GM23338 (cell line): ENCODE measurements at regions not wholly inside any gene's neighbourhood (a gene's known extent, or its start where the extent isn't known, plus 50 kb on each side); places are given as distances from the start of the nearest gene placed in this dataset.

Experiments used
- ATAC-seq: fragments of 200-7000 bp; cut with Tn5 transposase; 3 replicates; pipeline ENCODE4 v1.9.1; 2020
- DNase-seq: peaks from one replicate; pipeline ENCODE4 v3.0.0-alpha.2; 2015; ENCODE audit warnings: low spot score
- H2AFZ ChIP-seq: fragments of 200-600 bp; sonication (generic); 2 replicates; pipeline ENCODE4 v1.8.0; 2016; ENCODE audit warnings: antibody characterized with exemption, mild to moderate bottlenecking, moderate library complexity
- H3F3A ChIP-seq: fragments of 200-600 bp; sonication (generic); replicated peaks from 2 replicates; pipeline ENCODE4 v1.8.0; 2017; ENCODE audit warnings: antibody characterized with exemption, mixed run types, low read depth
- H3K27ac ChIP-seq: fragments of 200-600 bp; sonication (generic); 2 replicates; pipeline ENCODE4 v1.6.1; 2016; ENCODE audit warnings: low read depth
- H3K27me3 ChIP-seq: fragments of 200-600 bp; sonication (generic); 2 replicates; pipeline ENCODE4 v1.8.0; 2016; ENCODE audit warnings: mild to moderate bottlenecking, mixed run types, moderate library complexity; ENCODE audit not compliant: insufficient read depth
- H3K36me3 ChIP-seq: fragments of 200-600 bp; sonication (generic); 2 replicates; pipeline ENCODE4 v1.8.0; 2016; ENCODE audit warnings: mild to moderate bottlenecking; ENCODE audit not compliant: insufficient read depth
- H3K4me1 ChIP-seq: fragments of 200-600 bp; sonication (generic); 2 replicates; pipeline ENCODE4 v1.8.0; 2016; ENCODE audit warnings: mild to moderate bottlenecking, moderate library complexity; ENCODE audit not compliant: insufficient read depth
- H3K4me2 ChIP-seq: fragments of 200-600 bp; sonication (generic); 2 replicates; pipeline ENCODE4 v1.7.1; 2017; ENCODE audit warnings: mixed run types
- H3K4me3 ChIP-seq: fragments of 200-600 bp; sonication (generic); 2 replicates; pipeline ENCODE4 v1.6.1; 2016; ENCODE audit warnings: mixed run types
- H3K79me2 ChIP-seq: fragments of 200-600 bp; sonication (generic); replicated peaks from 2 replicates; pipeline ENCODE4 v1.8.0; 2017; ENCODE audit warnings: mild to moderate bottlenecking; ENCODE audit not compliant: insufficient read depth
- H3K9me2 ChIP-seq: fragments of 200-600 bp; sonication (generic); 2 replicates; pipeline ENCODE4 v1.8.0; 2017; ENCODE audit not compliant: insufficient read depth
- H4K20me1 ChIP-seq: fragments of 200-600 bp; sonication (generic); replicated peaks from 2 replicates; pipeline ENCODE4 v1.8.0; 2017; ENCODE audit warnings: mild to moderate bottlenecking; ENCODE audit not compliant: insufficient read depth
- H3K27ac Mint-ChIP-seq: 2 replicates; pipeline ENCODE4 v1.8.0; 2020; ENCODE audit warnings: inconsistent platforms, mild to moderate bottlenecking, moderate library complexity, mixed read lengths
- H3K27me3 Mint-ChIP-seq: 3 replicates; pipeline ENCODE4 v1.8.0; 2022; ENCODE audit warnings: low read depth, mild to moderate bottlenecking, moderate library complexity, mixed read lengths, inconsistent platforms; ENCODE audit not compliant: insufficient read depth, poor library complexity
- H3K36me3 Mint-ChIP-seq: 3 replicates; pipeline ENCODE4 v1.8.0; 2021; ENCODE audit warnings: low read depth, mild to moderate bottlenecking, inconsistent platforms, moderate library complexity, mixed read lengths
- H3K4me1 Mint-ChIP-seq: 3 replicates; pipeline ENCODE4 v1.8.0; 2020; ENCODE audit warnings: mild to moderate bottlenecking, inconsistent platforms, mixed read lengths
- H3K4me3 Mint-ChIP-seq: 3 replicates; pipeline ENCODE4 v1.8.0; 2021; ENCODE audit warnings: moderate library complexity, mild to moderate bottlenecking, inconsistent platforms, mixed read lengths
- H3K9me3 Mint-ChIP-seq: 3 replicates; pipeline ENCODE4 v1.8.0; 2020; ENCODE audit warnings: moderate library complexity, mild to moderate bottlenecking, inconsistent platforms, mixed read lengths
- CREB1 ChIP-seq: fragments of 250-450 bp; sonication (Bioruptor Pico); IDR thresholded peaks from 2 replicates; pipeline ENCODE4 v1.5.0; 2020; ENCODE audit warnings: low read depth, mild to moderate bottlenecking, moderate library complexity
- EZH2phosphoT487 ChIP-seq: fragments of 200-600 bp; sonication (generic); IDR thresholded peaks from one replicate; pipeline ENCODE4 v1.8.1; 2018; ENCODE audit warnings: antibody characterized with exemption; ENCODE audit not compliant: unreplicated experiment
- STAT1 ChIP-seq: IDR thresholded peaks from one replicate; pipeline ENCODE4 v1.6.1; 2016; ENCODE audit warnings: antibody characterized with exemption; ENCODE audit not compliant: unreplicated experiment
- ZNF114 ChIP-seq: fragments of 250-450 bp; sonication (Bioruptor Pico); IDR thresholded peaks from 2 replicates; pipeline ENCODE4 v1.5.0; 2020; ENCODE audit warnings: mild to moderate bottlenecking, moderate library complexity
- ZNF331 ChIP-seq: fragments of 250-450 bp; sonication (Bioruptor Pico); IDR thresholded peaks from 2 replicates; pipeline ENCODE4 v1.5.0; 2020; ENCODE audit warnings: low read depth, mild to moderate bottlenecking, moderate library complexity
- TF ChIP-seq, protein P1 (sequence below): fragments of 250-450 bp; sonication (Bioruptor Pico); IDR thresholded peaks from 2 replicates; pipeline ENCODE4 v1.5.0; 2020; ENCODE audit warnings: mild to moderate bottlenecking, moderate library complexity
- TF ChIP-seq, protein P2 (sequence below), 2 experiments: fragments of 200-600 bp in 1 of 2; sonication (generic) in 1 of 2; conservative IDR thresholded peaks; 2 replicates each; pipeline versions ENCODE4 v1.5.1 to v1.6.1; 2016 to 2017; ENCODE audit warnings: antibody characterized with exemption in 2 of 2, low read depth in 2 of 2, mild to moderate bottlenecking in 2 of 2, moderate library complexity in 1 of 2

DNA sequence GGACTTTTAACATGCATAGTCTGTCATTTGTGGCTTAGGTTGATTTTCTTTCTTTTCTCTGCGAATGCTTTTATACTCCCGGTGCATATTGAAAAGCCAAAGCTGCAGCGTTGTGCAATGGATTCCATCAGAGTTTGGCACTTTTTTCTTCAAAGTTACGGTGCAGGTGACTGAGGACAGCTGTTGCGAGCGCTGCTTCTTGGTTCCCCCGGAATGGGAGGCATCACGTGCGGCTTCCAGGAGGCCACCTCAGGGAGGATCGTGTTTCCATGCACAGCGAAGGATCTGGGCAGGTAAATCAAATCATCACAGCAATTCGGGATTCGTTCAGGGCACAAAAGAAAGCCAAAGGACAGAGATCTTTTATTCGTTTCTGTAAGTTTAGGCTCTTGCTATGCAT, 109.6 kb upstream of the ALKAL2 start:
- H3K4me1 Mint-ChIP-seq: peaks cover 14% of the 10 kb centered on the region
- no peak for TF ChIP-seq ZNF331 (CRISPR knock-in tag)
- no peak for TF ChIP-seq EZH2phosphoT487
- TF ChIP-seq ZNF114 (CRISPR knock-in tag): no peak
- TF ChIP-seq, protein P1, sequence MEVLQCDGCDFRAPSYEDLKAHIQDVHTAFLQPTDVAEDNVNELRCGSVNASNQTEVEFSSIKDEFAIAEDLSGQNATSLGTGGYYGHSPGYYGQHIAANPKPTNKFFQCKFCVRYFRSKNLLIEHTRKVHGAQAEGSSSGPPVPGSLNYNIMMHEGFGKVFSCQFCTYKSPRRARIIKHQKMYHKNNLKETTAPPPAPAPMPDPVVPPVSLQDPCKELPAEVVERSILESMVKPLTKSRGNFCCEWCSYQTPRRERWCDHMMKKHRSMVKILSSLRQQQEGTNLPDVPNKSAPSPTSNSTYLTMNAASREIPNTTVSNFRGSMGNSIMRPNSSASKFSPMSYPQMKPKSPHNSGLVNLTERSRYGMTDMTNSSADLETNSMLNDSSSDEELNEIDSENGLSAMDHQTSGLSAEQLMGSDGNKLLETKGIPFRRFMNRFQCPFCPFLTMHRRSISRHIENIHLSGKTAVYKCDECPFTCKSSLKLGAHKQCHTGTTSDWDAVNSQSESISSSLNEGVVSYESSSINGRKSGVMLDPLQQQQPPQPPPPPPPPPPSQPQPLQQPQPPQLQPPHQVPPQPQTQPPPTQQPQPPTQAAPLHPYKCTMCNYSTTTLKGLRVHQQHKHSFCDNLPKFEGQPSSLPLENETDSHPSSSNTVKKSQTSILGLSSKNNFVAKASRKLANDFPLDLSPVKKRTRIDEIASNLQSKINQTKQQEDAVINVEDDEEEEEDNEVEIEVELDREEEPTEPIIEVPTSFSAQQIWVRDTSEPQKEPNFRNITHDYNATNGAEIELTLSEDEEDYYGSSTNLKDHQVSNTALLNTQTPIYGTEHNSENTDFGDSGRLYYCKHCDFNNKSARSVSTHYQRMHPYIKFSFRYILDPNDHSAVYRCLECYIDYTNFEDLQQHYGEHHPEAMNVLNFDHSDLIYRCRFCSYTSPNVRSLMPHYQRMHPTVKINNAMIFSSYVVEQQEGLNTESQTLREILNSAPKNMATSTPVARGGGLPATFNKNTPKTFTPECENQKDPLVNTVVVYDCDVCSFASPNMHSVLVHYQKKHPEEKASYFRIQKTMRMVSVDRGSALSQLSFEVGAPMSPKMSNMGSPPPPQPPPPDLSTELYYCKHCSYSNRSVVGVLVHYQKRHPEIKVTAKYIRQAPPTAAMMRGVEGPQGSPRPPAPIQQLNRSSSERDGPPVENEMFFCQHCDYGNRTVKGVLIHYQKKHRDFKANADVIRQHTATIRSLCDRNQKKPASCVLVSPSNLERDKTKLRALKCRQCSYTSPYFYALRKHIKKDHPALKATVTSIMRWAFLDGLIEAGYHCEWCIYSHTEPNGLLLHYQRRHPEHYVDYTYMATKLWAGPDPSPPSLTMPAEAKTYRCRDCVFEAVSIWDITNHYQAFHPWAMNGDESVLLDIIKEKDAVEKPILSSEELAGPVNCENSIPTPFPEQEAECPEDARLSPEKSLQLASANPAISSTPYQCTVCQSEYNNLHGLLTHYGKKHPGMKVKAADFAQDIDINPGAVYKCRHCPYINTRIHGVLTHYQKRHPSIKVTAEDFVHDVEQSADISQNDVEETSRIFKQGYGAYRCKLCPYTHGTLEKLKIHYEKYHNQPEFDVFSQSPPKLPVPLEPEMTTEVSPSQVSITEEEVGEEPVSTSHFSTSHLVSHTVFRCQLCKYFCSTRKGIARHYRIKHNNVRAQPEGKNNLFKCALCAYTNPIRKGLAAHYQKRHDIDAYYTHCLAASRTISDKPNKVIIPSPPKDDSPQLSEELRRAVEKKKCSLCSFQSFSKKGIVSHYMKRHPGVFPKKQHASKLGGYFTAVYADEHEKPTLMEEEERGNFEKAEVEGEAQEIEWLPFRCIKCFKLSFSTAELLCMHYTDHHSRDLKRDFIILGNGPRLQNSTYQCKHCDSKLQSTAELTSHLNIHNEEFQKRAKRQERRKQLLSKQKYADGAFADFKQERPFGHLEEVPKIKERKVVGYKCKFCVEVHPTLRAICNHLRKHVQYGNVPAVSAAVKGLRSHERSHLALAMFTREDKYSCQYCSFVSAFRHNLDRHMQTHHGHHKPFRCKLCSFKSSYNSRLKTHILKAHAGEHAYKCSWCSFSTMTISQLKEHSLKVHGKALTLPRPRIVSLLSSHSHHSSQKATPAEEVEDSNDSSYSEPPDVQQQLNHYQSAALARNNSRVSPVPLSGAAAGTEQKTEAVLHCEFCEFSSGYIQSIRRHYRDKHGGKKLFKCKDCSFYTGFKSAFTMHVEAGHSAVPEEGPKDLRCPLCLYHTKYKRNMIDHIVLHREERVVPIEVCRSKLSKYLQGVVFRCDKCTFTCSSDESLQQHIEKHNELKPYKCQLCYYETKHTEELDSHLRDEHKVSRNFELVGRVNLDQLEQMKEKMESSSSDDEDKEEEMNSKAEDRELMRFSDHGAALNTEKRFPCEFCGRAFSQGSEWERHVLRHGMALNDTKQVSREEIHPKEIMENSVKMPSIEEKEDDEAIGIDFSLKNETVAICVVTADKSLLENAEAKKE (CRISPR knock-in tag): no peak
- no peak for TF ChIP-seq CREB1 (CRISPR knock-in tag)
- TF ChIP-seq STAT1: no peak
- TF ChIP-seq, protein P2, sequence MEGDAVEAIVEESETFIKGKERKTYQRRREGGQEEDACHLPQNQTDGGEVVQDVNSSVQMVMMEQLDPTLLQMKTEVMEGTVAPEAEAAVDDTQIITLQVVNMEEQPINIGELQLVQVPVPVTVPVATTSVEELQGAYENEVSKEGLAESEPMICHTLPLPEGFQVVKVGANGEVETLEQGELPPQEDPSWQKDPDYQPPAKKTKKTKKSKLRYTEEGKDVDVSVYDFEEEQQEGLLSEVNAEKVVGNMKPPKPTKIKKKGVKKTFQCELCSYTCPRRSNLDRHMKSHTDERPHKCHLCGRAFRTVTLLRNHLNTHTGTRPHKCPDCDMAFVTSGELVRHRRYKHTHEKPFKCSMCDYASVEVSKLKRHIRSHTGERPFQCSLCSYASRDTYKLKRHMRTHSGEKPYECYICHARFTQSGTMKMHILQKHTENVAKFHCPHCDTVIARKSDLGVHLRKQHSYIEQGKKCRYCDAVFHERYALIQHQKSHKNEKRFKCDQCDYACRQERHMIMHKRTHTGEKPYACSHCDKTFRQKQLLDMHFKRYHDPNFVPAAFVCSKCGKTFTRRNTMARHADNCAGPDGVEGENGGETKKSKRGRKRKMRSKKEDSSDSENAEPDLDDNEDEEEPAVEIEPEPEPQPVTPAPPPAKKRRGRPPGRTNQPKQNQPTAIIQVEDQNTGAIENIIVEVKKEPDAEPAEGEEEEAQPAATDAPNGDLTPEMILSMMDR (conservative IDR thresholded peaks at IDR 0.05; ENCODE audit: low read depth in 2 of 2): no peak
- Histone ChIP-seq H3K36me3 (no peaks in the 10 kb centered on the region), H4K20me1 (no peaks in the 10 kb centered on the region), H3K4me2 (no peak overlapping the region), H2AFZ (no peak overlapping the region), H3K9me2 (no peaks in the 10 kb centered on the region), H3K4me1 (no peaks in the 10 kb centered on the region), H3K4me3 (no peak overlapping the region), H3K79me2 (no peaks in the 10 kb centered on the region), H3F3A (no peaks in the 10 kb centered on the region), H3K27ac (no peak overlapping the region), H3K27me3 (no peaks in the 10 kb centered on the region)
- H3K36me3 Mint-ChIP-seq: no peaks in the 10 kb centered on the region
- DNase-seq: no peak
- H3K27ac Mint-ChIP-seq: no peak overlapping the region
- no peak overlapping the region for H3K4me3 Mint-ChIP-seq
- ATAC-seq: no peak; the same call in 2 of the 3 replicates
- peaks cover 1% of the 10 kb centered on the region for H3K27me3 Mint-ChIP-seq
- H3K9me3 Mint-ChIP-seq: no peaks in the 10 kb centered on the region; the same call in 2 of the 3 replicates
